CD14-positive monocyte (primary cell): ENCODE measurements at regions not wholly inside any gene's neighbourhood (a gene's known extent, or its start where the extent isn't known, plus 50 kb on each side); places are given as distances from the start of the nearest gene placed in this dataset.

Experiments
- DNase-seq, 3 donors: peaks; one replicate each; pipeline ENCODE4 v3.0.0-alpha.2; 2011 to 2022
- H2AFZ ChIP-seq: 2 replicates; pipeline ENCODE4 v1.6.0; 2012; ENCODE audit warnings: mild to moderate bottlenecking, low read depth, low read length, inconsistent platforms; ENCODE audit not compliant: insufficient read depth, poor library complexity, severe bottlenecking
- H3K27ac ChIP-seq, 2 donors: 1 replicate in 1 of 2; 2 replicates in 1 of 2; pipeline ENCODE4 v1.5.1; 2012 to 2013; ENCODE audit warnings: low read length in 2 of 2, control low read depth in 1 of 2, inconsistent platforms in 1 of 2, low read depth in 1 of 2, mild to moderate bottlenecking in 1 of 2
- H3K27me3 ChIP-seq, 2 donors: one replicate each; pipeline versions ENCODE4 v1.6.0 to v1.6.1; 2011 to 2013; ENCODE audit warnings: low read length in 2 of 2; ENCODE audit not compliant: control insufficient read depth in 2 of 2, insufficient read depth in 2 of 2
- H3K36me3 ChIP-seq, 2 donors: replicated peaks in 1 of 2; 1 replicate in 1 of 2; 2 replicates in 1 of 2; pipeline versions ENCODE4 v1.5.1 to v1.6.1; 2012 to 2013; ENCODE audit warnings: low read length in 2 of 2, control low read depth in 1 of 2, inconsistent platforms in 1 of 2, mild to moderate bottlenecking in 1 of 2; ENCODE audit not compliant: insufficient read depth in 2 of 2, control insufficient read depth in 1 of 2
- H3K4me1 ChIP-seq, 2 donors: 1 replicate in 1 of 2; 2 replicates in 1 of 2; pipeline versions ENCODE4 v1.5.1 to v1.6.1; 2012 to 2013; ENCODE audit warnings: low read length in 2 of 2, control low read depth in 1 of 2, inconsistent platforms in 1 of 2, mild to moderate bottlenecking in 1 of 2, moderate library complexity in 1 of 2; ENCODE audit not compliant: insufficient read depth in 2 of 2, control insufficient read depth in 1 of 2
- H3K4me2 ChIP-seq: replicated peaks from 2 replicates; pipeline ENCODE3; 2012; ENCODE audit warnings: low read length, moderate library complexity, mild to moderate bottlenecking; ENCODE audit not compliant: poor library complexity, severe bottlenecking; ENCODE audit errors: extremely low read depth
- H3K4me3 ChIP-seq, 3 experiments: fragments of 200-600 bp in 1 of 3; sonication (generic) in 1 of 3; replicated peaks in 1 of 3; 1 replicate in 2 of 3; 2 replicates in 1 of 3; pipeline ENCODE4 v1.5.1; 2011 to 2013; ENCODE audit warnings: low read length in 3 of 3, mild to moderate bottlenecking in 3 of 3, control low read depth in 2 of 3, low read depth in 2 of 3, inconsistent platforms in 1 of 3, moderate library complexity in 1 of 3
- H3K79me2 ChIP-seq: 2 replicates; pipeline ENCODE4 v1.6.0; 2012; ENCODE audit warnings: mild to moderate bottlenecking, control low read depth, inconsistent platforms, low read length, moderate library complexity; ENCODE audit not compliant: insufficient read depth
- H3K9ac ChIP-seq: 2 replicates; pipeline ENCODE4 v1.6.0; 2017; ENCODE audit warnings: low read length, mild to moderate bottlenecking; ENCODE audit not compliant: insufficient read depth, poor library complexity, severe bottlenecking
- H3K9me3 ChIP-seq, 2 donors: replicated peaks in 1 of 2; 1 replicate in 1 of 2; 2 replicates in 1 of 2; pipeline versions ENCODE4 v1.5.1 to v1.6.1; 2012 to 2013; ENCODE audit warnings: low read length in 2 of 2, control low read depth in 1 of 2; ENCODE audit not compliant: control insufficient read depth in 1 of 2, insufficient read depth in 1 of 2
- H4K20me1 ChIP-seq: 2 replicates; pipeline ENCODE4 v1.6.0; 2012; ENCODE audit warnings: mild to moderate bottlenecking, low read length, control low read depth, moderate library complexity; ENCODE audit not compliant: insufficient read depth
- H3K27ac Mint-ChIP-seq, 7 donors: one replicate each; pipeline ENCODE4 v1.8.0; 2020; ENCODE audit warnings: mild to moderate bottlenecking in 7 of 7, mixed read lengths in 7 of 7, moderate library complexity in 6 of 7, inconsistent platforms in 2 of 7
- H3K27me3 Mint-ChIP-seq, 3 donors: one replicate each; pipeline ENCODE4 v1.8.0; 2021 to 2022; ENCODE audit warnings: low read depth in 3 of 3, mild to moderate bottlenecking in 3 of 3, mixed read lengths in 3 of 3, moderate library complexity in 3 of 3, inconsistent platforms in 1 of 3
- H3K36me3 Mint-ChIP-seq, 2 donors: one replicate each; pipeline ENCODE4 v1.8.0; 2020; ENCODE audit warnings: mixed read lengths in 2 of 2, inconsistent platforms in 1 of 2, mild to moderate bottlenecking in 1 of 2
- H3K4me1 Mint-ChIP-seq: one replicate; pipeline ENCODE4 v1.8.0; 2020; ENCODE audit warnings: mild to moderate bottlenecking, mixed read lengths
- H3K4me3 Mint-ChIP-seq, 2 donors: one replicate each; pipeline ENCODE4 v1.8.0; 2020; ENCODE audit warnings: mild to moderate bottlenecking in 2 of 2, mixed read lengths in 2 of 2, moderate library complexity in 1 of 2
- H3K9me3 Mint-ChIP-seq, 7 donors: one replicate each; pipeline ENCODE4 v1.8.0; 2020 to 2022; ENCODE audit warnings: mixed read lengths in 7 of 7, mild to moderate bottlenecking in 6 of 7, moderate library complexity in 6 of 7, inconsistent platforms in 2 of 7
- WGBS: methylation state at CpG from one replicate; pipeline ENCODE4 v1.1.5; 2013; ENCODE audit warnings: missing lambda C conversion rate; ENCODE audit not compliant: insufficient coverage; 5-methylcytosine and 5-hydroxymethylcytosine counted together
- intact Hi-C, 2 donors: fragments of 100-400 bp; cut with micrococcal nuclease; formaldehyde crosslinking; loops; one replicate each; pipeline versions ENCODE4 v1.15.0 to v1.15.1; 2023
- TF ChIP-seq, protein P1 (sequence below): fragments of 200-600 bp; IDR thresholded peaks from one replicate; pipeline ENCODE4 v1.8.0; 2022; ENCODE audit warnings: antibody characterized with exemption, mild to moderate bottlenecking

GRCh38 chr9:12876872-12877271 lies 102.1 kb downstream of the LURAP1L start:
- H3K4me1 ChIP-seq, result no peaks in the 10 kb centered on the region
- no peaks in the 10 kb centered on the region for H3K4me1 Mint-ChIP-seq

GRCh38 chr9:12878351-12878978 lies 103.6 kb downstream of the LURAP1L start:
- no peak overlapping the region for H3K27ac ChIP-seq
- H3K4me2 ChIP-seq, result no peak overlapping the region
- no peaks in the 10 kb centered on the region for H4K20me1 ChIP-seq
- TF ChIP-seq, protein P1, sequence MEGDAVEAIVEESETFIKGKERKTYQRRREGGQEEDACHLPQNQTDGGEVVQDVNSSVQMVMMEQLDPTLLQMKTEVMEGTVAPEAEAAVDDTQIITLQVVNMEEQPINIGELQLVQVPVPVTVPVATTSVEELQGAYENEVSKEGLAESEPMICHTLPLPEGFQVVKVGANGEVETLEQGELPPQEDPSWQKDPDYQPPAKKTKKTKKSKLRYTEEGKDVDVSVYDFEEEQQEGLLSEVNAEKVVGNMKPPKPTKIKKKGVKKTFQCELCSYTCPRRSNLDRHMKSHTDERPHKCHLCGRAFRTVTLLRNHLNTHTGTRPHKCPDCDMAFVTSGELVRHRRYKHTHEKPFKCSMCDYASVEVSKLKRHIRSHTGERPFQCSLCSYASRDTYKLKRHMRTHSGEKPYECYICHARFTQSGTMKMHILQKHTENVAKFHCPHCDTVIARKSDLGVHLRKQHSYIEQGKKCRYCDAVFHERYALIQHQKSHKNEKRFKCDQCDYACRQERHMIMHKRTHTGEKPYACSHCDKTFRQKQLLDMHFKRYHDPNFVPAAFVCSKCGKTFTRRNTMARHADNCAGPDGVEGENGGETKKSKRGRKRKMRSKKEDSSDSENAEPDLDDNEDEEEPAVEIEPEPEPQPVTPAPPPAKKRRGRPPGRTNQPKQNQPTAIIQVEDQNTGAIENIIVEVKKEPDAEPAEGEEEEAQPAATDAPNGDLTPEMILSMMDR, result no peak
- Mint-ChIP-seq H3K27me3 (no peaks in the 10 kb centered on the region), H3K9me3 (peaks cover 0 to under 1% (median 0%) of the 10 kb centered on the region in 7 donors), H3K27ac (no peak overlapping the region), H3K4me1 (no peaks in the 10 kb centered on the region), H3K4me3 (no peak overlapping the region), H3K36me3 (no peaks in the 10 kb centered on the region)
- H3K9ac ChIP-seq, result no peak overlapping the region
- WGBS, result no CpG with 5 or more reads among the region's 5 CpGs
- intact Hi-C loops, result no loop called here
- H2AFZ ChIP-seq, result no peak overlapping the region
- H3K4me3 ChIP-seq, result no peak overlapping the region
- no peak for DNase-seq
- no peaks in the 10 kb centered on the region for H3K27me3 ChIP-seq
- H3K79me2 ChIP-seq, result no peaks in the 10 kb centered on the region
- no peaks in the 10 kb centered on the region for H3K36me3 ChIP-seq
- no peaks in the 10 kb centered on the region for H3K4me1 ChIP-seq
- no peaks in the 10 kb centered on the region for H3K9me3 ChIP-seq

More at GRCh38 chr9:12876872-12877271, 102.1 kb downstream of the LURAP1L start:
- Histone ChIP-seq H3K79me2 (no peaks in the 10 kb centered on the region), H3K4me2 (no peak overlapping the region), H3K4me3 (no peak overlapping the region), H3K9ac (no peak overlapping the region), H3K36me3 (no peaks in the 10 kb centered on the region), H3K27ac (no peak overlapping the region), H4K20me1 (no peaks in the 10 kb centered on the region), H3K9me3 (no peaks in the 10 kb centered on the region), H2AFZ (no peak overlapping the region), H3K27me3 (no peaks in the 10 kb centered on the region)
- intact Hi-C loops, result no loop called here
- Mint-ChIP-seq H3K27me3 (no peaks in the 10 kb centered on the region), H3K36me3 (no peaks in the 10 kb centered on the region), H3K27ac (no peak overlapping the region), H3K9me3 (peaks cover 0 to 3% (median 1%) of the 10 kb centered on the region in 7 donors), H3K4me3 (no peak overlapping the region)
- DNase-seq, result no peak
- TF ChIP-seq, protein P1, result no peak
- no CpG with 5 or more reads among the region's 2 CpGs for WGBS
